IMR-90 (cell line): ENCODE measurements at regions not wholly inside any gene's neighbourhood (a gene's known extent, or its start where the extent isn't known, plus 50 kb on each side); places are given as distances from the start of the nearest gene placed in this dataset.

ENCODE experiments used
- ATAC-seq: fragments of 200-7000 bp; cut with Tn5 transposase; 2 replicates; pipeline ENCODE4 v1.9.1; 2020; ENCODE audit warnings: low read depth, mild to moderate bottlenecking, moderate library complexity
- BruUV-seq: library from RNA; stranded (reverse); fragments of 400-500 nt; replicated peaks from 2 replicates; lab custom pipeline; 2021; lab: Mats Ljungman, UMichigan
- CTCF ChIA-PET: fragments of 300-600 bp; formaldehyde crosslinking; extraction: SDS; loops from one replicate; lab custom pipeline; 2021; ENCODE audit warnings: antibody characterized with exemption; lab: Yijun Ruan, JAX
- POLR2A ChIA-PET: fragments of 300-600 bp; sonication (Branson Sonifier 250); formaldehyde crosslinking; loops from one replicate; lab custom pipeline; 2022; ENCODE audit warnings: antibody characterized with exemption; ENCODE audit not compliant: unreplicated experiment; lab: Charles Lee
- DNase-seq: peaks from one replicate; pipeline ENCODE4 v3.0.0; 2013
- H2AFZ ChIP-seq: replicated peaks from 2 replicates; pipeline ENCODE3; 2013; ENCODE audit warnings: low read length, mild to moderate bottlenecking; ENCODE audit not compliant: poor library complexity
- H2AK5ac ChIP-seq: 2 replicates; pipeline ENCODE4 v1.6.1; 2013; ENCODE audit warnings: low read depth, low read length, inconsistent platforms
- H2AK9ac ChIP-seq: replicated peaks from 2 replicates; pipeline ENCODE3; 2013; ENCODE audit warnings: mild to moderate bottlenecking, low read depth, low read length, moderate library complexity; ENCODE audit not compliant: poor library complexity
- H2BK120ac ChIP-seq: 2 replicates; pipeline ENCODE4 v1.6.1; 2013; ENCODE audit warnings: low read depth, low read length, inconsistent platforms
- H2BK15ac ChIP-seq: 3 replicates; pipeline ENCODE4 v1.6.1; 2013; ENCODE audit warnings: low read depth, low read length, inconsistent platforms
- H2BK20ac ChIP-seq: 2 replicates; pipeline ENCODE4 v1.6.1; 2013; ENCODE audit warnings: low read depth, mild to moderate bottlenecking, inconsistent platforms, low read length, moderate library complexity
- H2BK5ac ChIP-seq: 2 replicates; pipeline ENCODE4 v1.6.1; 2013; ENCODE audit warnings: mild to moderate bottlenecking, low read depth, low read length, inconsistent platforms; ENCODE audit not compliant: poor library complexity, severe bottlenecking
- H3K14ac ChIP-seq: replicated peaks from 2 replicates; pipeline ENCODE4 v1.6.1; 2013; ENCODE audit warnings: low read depth, low read length, inconsistent platforms
- H3K18ac ChIP-seq: 2 replicates; pipeline ENCODE4 v1.6.1; 2013; ENCODE audit warnings: low read depth, low read length, control low read depth
- H3K23ac ChIP-seq: 2 replicates; pipeline ENCODE4 v1.6.1; 2013; ENCODE audit warnings: low read depth, low read length, inconsistent platforms
- H3K27ac ChIP-seq: 2 replicates; pipeline ENCODE4 v1.5.1; 2013; ENCODE audit warnings: mild to moderate bottlenecking, control low read depth, low read length; ENCODE audit not compliant: insufficient read depth
- H3K27me3 ChIP-seq: 2 replicates; pipeline ENCODE4 v1.6.1; 2013; ENCODE audit warnings: low read length; ENCODE audit not compliant: control insufficient read depth, insufficient read depth
- H3K36me3 ChIP-seq: 2 replicates; pipeline ENCODE4 v1.6.1; 2013; ENCODE audit warnings: low read length, mixed read lengths; ENCODE audit not compliant: control insufficient read depth, insufficient read depth
- H3K4ac ChIP-seq: 2 replicates; pipeline ENCODE4 v1.6.1; 2013; ENCODE audit warnings: low read depth, low read length, inconsistent platforms
- H3K4me1 ChIP-seq: 2 replicates; pipeline ENCODE4 v1.6.1; 2013; ENCODE audit warnings: low read length, mixed read lengths; ENCODE audit not compliant: control insufficient read depth, insufficient read depth
- H3K4me2 ChIP-seq: 2 replicates; pipeline ENCODE4 v1.6.1; 2013; ENCODE audit warnings: low read depth, mild to moderate bottlenecking, control low read depth, low read length, moderate library complexity
- H3K4me3 ChIP-seq: 2 replicates; pipeline ENCODE4 v1.5.1; 2013; ENCODE audit warnings: low read depth, mild to moderate bottlenecking, control low read depth, low read length, moderate library complexity; ENCODE audit not compliant: insufficient read depth
- H3K56ac ChIP-seq: 2 replicates; pipeline ENCODE4 v1.6.1; 2013; ENCODE audit warnings: low read length, inconsistent platforms; ENCODE audit not compliant: insufficient read depth; ENCODE audit errors: extremely low read depth
- H3K79me1 ChIP-seq, 2 experiments: 2 replicates each; pipeline ENCODE4 v1.6.1; 2013; ENCODE audit warnings: low read length in 2 of 2, inconsistent platforms in 1 of 2, low read depth in 1 of 2
- H3K9ac ChIP-seq: 2 replicates; pipeline ENCODE4 v1.6.1; 2013; ENCODE audit warnings: low read depth, low read length, control low read depth
- H3K9me1 ChIP-seq: 2 replicates; pipeline ENCODE4 v1.6.1; 2013; ENCODE audit warnings: low read length, inconsistent platforms; ENCODE audit not compliant: insufficient read depth
- H3K9me3 ChIP-seq: 2 replicates; pipeline ENCODE4 v1.6.1; 2013; ENCODE audit warnings: low read length; ENCODE audit not compliant: control insufficient read depth, insufficient read depth
- H4K20me1 ChIP-seq: 2 replicates; pipeline ENCODE4 v1.6.1; 2013; ENCODE audit warnings: low read length, inconsistent platforms; ENCODE audit not compliant: insufficient read depth
- H4K5ac ChIP-seq: 2 replicates; pipeline ENCODE4 v1.6.1; 2013; ENCODE audit warnings: mild to moderate bottlenecking, low read depth, low read length, control low read depth
- H4K8ac ChIP-seq, 2 experiments: 2 replicates each; pipeline ENCODE4 v1.6.1; 2013; ENCODE audit warnings: low read depth in 2 of 2, low read length in 2 of 2, control low read depth in 1 of 2, inconsistent platforms in 1 of 2
- H4K91ac ChIP-seq: 2 replicates; pipeline ENCODE4 v1.6.1; 2013; ENCODE audit warnings: low read depth, low read length, inconsistent platforms; ENCODE audit not compliant: insufficient read depth
- BHLHE40 ChIP-seq: fragments of 150-350 bp; IDR thresholded peaks from 2 replicates; pipeline ENCODE4 v1.6.1; 2016; ENCODE audit warnings: mild to moderate bottlenecking, low read depth, low read length
- CEBPB ChIP-seq: IDR thresholded peaks from 2 replicates; pipeline ENCODE4 v1.6.1; 2012; ENCODE audit warnings: low read depth, low read length, improper control_type of control experiment
- CHD1 ChIP-seq: IDR thresholded peaks from 2 replicates; pipeline ENCODE4 v1.6.1; 2012; ENCODE audit warnings: low read depth, low read length, improper control_type of control experiment
- FOS ChIP-seq: fragments of 150-350 bp; IDR thresholded peaks from 2 replicates; pipeline ENCODE4 v1.6.1; 2016; ENCODE audit warnings: low read depth, low read length
- MAFK ChIP-seq: IDR thresholded peaks from 2 replicates; pipeline ENCODE4 v1.6.1; 2012; ENCODE audit warnings: low read depth, low read length, improper control_type of control experiment
- MAZ ChIP-seq: IDR thresholded peaks from 2 replicates; pipeline ENCODE4 v1.6.1; 2012; ENCODE audit warnings: low read depth, mild to moderate bottlenecking, low read length, improper control_type of control experiment, moderate library complexity, borderline replicate concordance
- MXI1 ChIP-seq: IDR thresholded peaks from 2 replicates; pipeline ENCODE4 v1.6.1; 2012; ENCODE audit warnings: low read depth, mild to moderate bottlenecking, low read length, moderate library complexity, borderline replicate concordance
- NFE2L2 ChIP-seq: fragments of 150-350 bp; IDR thresholded peaks from 2 replicates; pipeline ENCODE4 v1.6.1; 2016; ENCODE audit warnings: low read depth, mild to moderate bottlenecking, low read length
- POLR2A ChIP-seq: IDR thresholded peaks from 2 replicates; pipeline ENCODE4 v1.6.1; 2012; ENCODE audit warnings: mild to moderate bottlenecking, low read depth, low read length
- RAD21 ChIP-seq: IDR thresholded peaks from 2 replicates; pipeline ENCODE4 v1.6.1; 2012; ENCODE audit warnings: low read length, improper control_type of control experiment
- RCOR1 ChIP-seq: IDR thresholded peaks from 2 replicates; pipeline ENCODE4 v1.6.1; 2012; ENCODE audit warnings: mild to moderate bottlenecking, low read length, improper control_type of control experiment; ENCODE audit not compliant: insufficient replicate concordance
- RFX5 ChIP-seq: IDR thresholded peaks from 2 replicates; pipeline ENCODE4 v1.8.0; 2012; ENCODE audit warnings: low read depth, mild to moderate bottlenecking, low read length, moderate library complexity
- SMC3 ChIP-seq: fragments of 150-350 bp; IDR thresholded peaks from 2 replicates; pipeline ENCODE4 v1.6.1; 2016; ENCODE audit warnings: low read depth, mild to moderate bottlenecking, antibody characterized with exemption, low read length, moderate library complexity
- USF2 ChIP-seq: fragments of 150-350 bp; IDR thresholded peaks from 2 replicates; pipeline ENCODE4 v1.6.1; 2017; ENCODE audit warnings: mild to moderate bottlenecking, antibody characterized with exemption, low read length, low read depth
- WGBS, 2 experiments: methylation state at CpG; one replicate each; pipeline versions ENCODE4 v1.1.5 to v1.1.7; 2013; ENCODE audit warnings: missing lambda C conversion rate in 2 of 2; ENCODE audit not compliant: insufficient read length in 1 of 2; ENCODE audit errors: extremely low coverage in 2 of 2; 5-methylcytosine and 5-hydroxymethylcytosine counted together
- dilution Hi-C: fragments of 300-500 bp; cut with HindIII; formaldehyde crosslinking; loops from one replicate; pipeline ENCODE4 v1.14.3; 2018; ENCODE audit warnings: low sequenced_read_pairs; ENCODE audit not compliant: unreplicated experiment
- in situ Hi-C: fragments of 300-500 bp; cut with MboI; formaldehyde crosslinking; loops from 3 replicates; pipeline ENCODE4 v1.14.3; 2019; ENCODE audit warnings: low sequenced_read_pairs, inconsistent platforms, mixed read lengths
- intact Hi-C: fragments of 100-400 bp; cut with micrococcal nuclease; formaldehyde crosslinking; loops from 2 replicates; pipeline ENCODE4 v1.10.0; 2022
- TF ChIP-seq, protein P1 (sequence below): fragments of 150-350 bp; IDR thresholded peaks from 2 replicates; pipeline ENCODE4 v1.6.1; 2016; ENCODE audit warnings: low read depth, mild to moderate bottlenecking, low read length, moderate library complexity, borderline replicate concordance

DNA sequence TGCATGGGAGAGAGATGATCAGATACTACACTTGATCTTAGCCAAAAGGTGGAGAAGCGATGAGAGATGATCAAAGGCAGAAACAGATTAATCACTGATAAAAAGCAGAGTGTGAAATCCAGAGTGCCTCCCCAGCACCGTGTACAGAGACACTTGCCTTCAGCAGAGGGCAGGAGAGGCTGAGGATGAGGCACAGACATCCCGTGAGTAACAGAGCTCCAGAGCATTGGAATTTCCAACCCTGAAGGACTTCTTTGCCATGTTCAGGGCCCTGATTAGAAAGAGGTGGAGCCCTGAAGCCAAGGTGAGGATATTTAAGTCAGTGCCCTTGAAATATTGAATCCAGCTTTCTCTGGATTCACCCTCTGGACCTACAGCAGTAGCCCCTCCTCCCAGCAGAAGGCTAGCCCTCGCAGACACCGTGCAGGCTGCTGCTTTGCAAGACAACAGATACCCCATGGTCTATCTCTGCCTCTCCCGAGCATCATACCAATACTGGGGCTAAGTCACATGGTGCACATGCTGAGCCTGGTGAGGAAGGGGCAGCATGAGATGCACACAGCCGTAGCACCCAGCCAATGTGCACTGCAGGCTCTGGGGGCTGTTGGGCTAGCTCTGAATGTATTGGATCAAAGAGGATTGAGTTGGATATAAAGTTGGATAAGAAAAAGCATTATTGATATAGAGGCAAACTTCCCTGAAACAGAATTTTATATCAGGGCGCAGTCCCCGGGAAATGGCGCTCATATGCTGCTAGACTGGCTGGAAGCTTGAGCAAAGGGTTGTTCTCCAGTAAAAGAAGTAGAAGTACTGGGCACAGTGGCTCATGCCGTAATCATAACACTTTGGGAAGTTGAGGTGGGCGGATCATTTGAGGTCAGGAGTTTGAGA is 200.3 kb upstream of the B3GAT1 start:
- no peak overlapping the region for H4K91ac ChIP-seq
- H3K14ac ChIP-seq: no peak overlapping the region
- no peak overlapping the region for H3K18ac ChIP-seq
- H2AFZ ChIP-seq: no peak overlapping the region
- intact Hi-C loops (no loop called here), in situ Hi-C loops (no loop called here), dilution Hi-C loops (no loop called here)
- no peak overlapping the region for H2AK5ac ChIP-seq
- H3K27ac ChIP-seq: no peak overlapping the region
- H4K20me1 ChIP-seq: no peaks in the 10 kb centered on the region
- no peak overlapping the region for H3K4me3 ChIP-seq
- H3K23ac ChIP-seq: no peak overlapping the region
- H4K8ac ChIP-seq: no peak overlapping the region
- no peaks in the 10 kb centered on the region for H3K27me3 ChIP-seq
- no peak overlapping the region for H2BK15ac ChIP-seq
- no peak overlapping the region for H2BK20ac ChIP-seq
- H2BK5ac ChIP-seq: no peak overlapping the region
- no peaks in the 10 kb centered on the region for H3K79me1 ChIP-seq
- no peak for ATAC-seq
- no peaks in the 10 kb centered on the region for H3K4me1 ChIP-seq
- no TSS peak for BruUV-seq
- H3K36me3 ChIP-seq: no peaks in the 10 kb centered on the region
- peaks cover 56% of the 10 kb centered on the region for H3K9me3 ChIP-seq
- no peak overlapping the region for H2AK9ac ChIP-seq
- H3K4me2 ChIP-seq: no peak overlapping the region
- DNase-seq: no peak
- H3K56ac ChIP-seq: no peak overlapping the region
- CTCF ChIA-PET: no interaction called here
- H4K5ac ChIP-seq: no peak overlapping the region
- H2BK120ac ChIP-seq: no peak overlapping the region
- WGBS, 2 experiments: 29% methylated on average over 6 of the region's 12 CpGs; no CpG with 5 or more reads in 1 of the 2 experiments
- POLR2A ChIA-PET: no interaction called here
- no peak overlapping the region for H3K4ac ChIP-seq
- no peak overlapping the region for H3K9ac ChIP-seq
- H3K9me1 ChIP-seq: no peaks in the 10 kb centered on the region
- TF ChIP-seq RFX5 (no peak), RAD21 (no peak), USF2 (no peak), CEBPB (no peak), NFE2L2 (no peak), BHLHE40 (no peak), SMC3 (no peak), POLR2A (no peak), MXI1 (no peak), RCOR1 (no peak), CHD1 (no peak), MAFK (no peak), FOS (no peak), MAZ (no peak)
- TF ChIP-seq, protein P1, sequence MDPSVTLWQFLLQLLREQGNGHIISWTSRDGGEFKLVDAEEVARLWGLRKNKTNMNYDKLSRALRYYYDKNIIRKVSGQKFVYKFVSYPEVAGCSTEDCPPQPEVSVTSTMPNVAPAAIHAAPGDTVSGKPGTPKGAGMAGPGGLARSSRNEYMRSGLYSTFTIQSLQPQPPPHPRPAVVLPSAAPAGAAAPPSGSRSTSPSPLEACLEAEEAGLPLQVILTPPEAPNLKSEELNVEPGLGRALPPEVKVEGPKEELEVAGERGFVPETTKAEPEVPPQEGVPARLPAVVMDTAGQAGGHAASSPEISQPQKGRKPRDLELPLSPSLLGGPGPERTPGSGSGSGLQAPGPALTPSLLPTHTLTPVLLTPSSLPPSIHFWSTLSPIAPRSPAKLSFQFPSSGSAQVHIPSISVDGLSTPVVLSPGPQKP: no peak
